NAMALWA (cell line): ENCODE measurements at regions not wholly inside any gene's neighbourhood (a gene's known extent, or its start where the extent isn't known, plus 50 kb on each side); places are given as distances from the start of the nearest gene placed in this dataset.

Source experiments
- DNase-seq: peaks from one replicate; pipeline ENCODE4 v3.0.0-alpha.2; 2015; ENCODE audit warnings: low spot score

DNA sequence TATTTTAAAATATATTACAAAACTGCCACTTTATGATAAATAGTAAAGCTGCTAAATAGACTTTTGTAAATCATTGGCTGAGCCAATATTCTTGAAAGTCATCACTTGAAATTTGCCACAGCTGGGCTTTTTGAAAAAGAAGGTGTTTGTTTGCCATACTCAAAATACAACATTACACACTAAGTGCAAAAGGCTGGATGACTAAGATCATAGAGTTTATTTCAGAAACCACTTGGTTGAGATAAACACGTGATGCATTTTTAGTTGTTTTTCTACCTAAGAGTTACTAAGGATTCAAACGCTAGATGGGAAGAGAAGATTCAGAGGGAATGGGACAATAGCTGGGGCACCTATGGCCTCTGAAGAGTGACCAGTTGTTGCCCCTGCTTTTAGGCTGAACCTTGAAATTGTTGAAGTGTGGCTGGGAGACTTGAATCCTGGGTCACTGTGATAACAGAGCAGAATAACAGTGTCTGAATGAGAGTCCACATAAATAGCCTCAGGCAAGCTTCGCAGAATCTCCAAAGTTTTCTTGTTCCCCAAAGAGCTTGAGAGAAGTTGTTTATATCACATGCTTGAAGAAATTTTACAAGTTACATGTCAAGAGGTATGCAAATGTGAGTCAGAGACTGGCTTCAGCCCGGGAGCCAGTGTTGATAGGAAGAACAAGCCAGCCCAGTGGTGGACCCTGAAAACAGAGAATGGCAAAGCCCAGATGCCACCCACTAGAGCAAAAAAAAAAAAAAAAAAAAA, 409.8 kb downstream of the GPD2 start:
- no peak for DNase-seq

DNA sequence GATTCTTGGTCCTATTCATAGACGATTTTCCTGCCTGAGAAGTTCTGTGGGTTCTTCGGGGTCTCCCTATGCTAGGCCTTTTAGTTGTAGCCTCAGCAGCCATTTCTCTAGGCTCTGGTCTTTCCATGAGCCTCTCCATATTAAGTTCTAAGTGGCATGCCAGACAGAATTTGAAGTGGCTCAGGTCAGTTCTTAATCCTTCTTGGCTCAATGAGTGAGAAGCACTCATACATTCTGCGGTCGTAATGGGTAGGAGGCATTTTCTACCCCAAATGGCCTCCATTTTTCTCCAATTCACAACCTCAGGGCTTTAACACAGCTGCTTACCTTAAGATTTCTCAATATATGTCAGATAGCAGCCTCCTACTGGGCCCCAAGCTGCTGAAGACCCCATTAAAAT, 405.3 kb upstream of the GALNT5 start:
- no peak for DNase-seq

DNA sequence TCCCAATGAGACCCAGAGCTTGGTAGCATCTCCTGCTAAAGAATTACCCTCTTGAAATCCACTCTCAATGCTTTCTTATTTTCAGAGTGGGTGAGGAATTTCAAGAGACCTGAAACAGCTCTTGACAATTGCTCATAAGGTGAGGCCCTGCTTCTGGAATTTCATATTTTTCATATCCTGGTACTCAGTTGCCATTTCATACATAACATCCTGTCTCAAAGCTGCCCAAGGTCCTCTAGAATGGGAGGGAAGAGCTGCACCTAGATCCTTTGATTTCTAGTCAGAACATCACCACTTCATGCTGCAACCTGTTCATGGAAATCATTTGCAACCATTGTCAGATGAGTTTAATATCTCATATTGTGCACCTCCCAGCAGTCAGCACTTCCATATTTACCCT, 404.8 kb upstream of the GALNT5 start:
- DNase-seq = no peak

DNA sequence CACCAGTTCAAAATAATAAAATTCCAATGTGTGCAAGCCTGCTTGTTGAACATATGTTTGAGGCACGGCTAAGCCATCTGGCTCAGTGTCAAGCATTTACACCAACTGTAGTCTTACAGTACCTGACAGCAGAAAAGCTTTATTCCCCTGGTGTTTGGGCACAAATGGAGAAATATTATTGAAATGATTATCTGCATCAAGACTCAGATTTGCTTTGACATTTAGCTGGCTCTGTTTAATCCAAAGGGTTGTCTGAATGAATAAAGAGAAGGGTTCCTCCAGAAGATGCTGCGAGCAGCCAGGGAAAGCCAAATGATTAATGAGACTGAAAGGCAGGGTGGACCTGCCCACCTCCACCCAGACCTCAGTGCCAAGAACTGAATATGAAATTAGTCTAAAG, 393.2 kb upstream of the GALNT5 start:
- DNase-seq = no peak

DNA sequence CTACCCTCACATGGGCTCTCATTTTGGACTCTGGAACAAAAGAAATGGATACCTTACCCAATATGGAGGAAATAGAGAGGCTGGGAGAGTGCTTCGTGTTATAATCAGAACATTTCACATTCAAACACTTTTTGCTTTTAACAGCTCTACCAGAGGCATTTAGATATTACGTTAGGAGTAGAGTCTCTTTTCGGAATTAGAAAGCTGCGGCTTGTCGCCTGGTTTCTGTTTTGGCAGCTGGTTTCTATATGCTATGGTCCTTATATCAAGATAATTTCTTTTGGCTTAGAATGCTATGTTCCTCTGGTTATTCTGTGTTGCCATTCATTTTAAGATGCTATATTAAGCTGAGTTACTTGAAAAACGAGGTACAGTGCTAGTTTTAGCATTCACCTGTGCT, 392.8 kb upstream of the GALNT5 start:
- no peak for DNase-seq

DNA sequence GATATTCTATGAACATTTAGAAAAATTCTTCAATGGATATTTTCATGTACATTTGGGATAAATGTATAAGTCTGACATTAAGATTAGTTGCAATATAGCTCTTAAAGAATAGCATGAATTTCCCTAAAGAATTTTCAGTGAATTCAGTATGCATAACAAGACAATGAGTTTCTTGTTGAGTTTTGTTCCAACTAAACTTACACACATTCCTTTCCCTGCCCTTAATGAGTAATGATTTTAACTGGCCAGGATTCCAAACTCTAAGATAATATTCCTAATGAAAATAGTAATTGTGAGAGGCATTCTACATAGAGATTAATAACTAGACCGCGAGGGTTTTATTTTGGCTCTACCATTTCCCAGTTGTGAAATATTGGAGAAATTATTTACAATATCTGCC, 390.3 kb upstream of the GALNT5 start:
- no peak for DNase-seq

DNA sequence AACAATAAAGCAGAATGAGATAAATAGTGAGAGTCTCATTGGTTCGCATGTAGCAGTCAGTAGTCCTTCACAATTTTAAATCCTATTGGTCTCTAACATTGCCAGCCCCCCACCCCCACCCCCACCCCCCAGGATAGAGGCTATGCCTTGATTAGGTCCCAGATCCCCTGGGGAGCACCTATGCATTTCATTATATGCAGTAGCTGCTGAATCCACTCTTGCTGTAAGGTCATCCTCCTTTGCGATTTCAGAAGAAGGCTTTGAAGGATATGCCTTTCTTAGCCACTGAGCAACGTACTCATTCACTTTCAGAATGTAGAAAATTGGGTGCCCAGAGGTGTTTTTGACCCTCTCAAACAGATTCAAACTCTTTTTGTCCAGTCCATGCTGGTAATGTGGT, 382.8 kb upstream of the GALNT5 start:
- no peak for DNase-seq

DNA sequence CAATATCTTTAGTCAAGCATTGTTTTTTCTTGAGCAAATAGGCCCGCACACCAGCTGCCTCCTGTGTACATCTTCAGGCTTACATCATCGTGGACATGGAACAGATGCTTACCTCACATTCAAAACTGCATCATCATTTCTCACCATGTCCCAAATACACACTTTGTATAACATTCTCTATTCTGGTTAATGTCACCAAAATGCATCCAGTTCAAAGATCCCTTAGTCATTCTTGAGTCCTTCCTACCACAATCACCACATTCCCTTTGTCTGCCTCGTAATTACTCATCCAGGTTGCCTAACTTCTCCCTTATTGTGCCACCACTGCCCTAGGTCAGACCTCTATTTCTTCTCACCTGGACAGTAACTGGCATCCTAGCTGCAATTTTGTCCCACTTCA, 373.7 kb upstream of the GALNT5 start:
- DNase-seq = no peak

DNA sequence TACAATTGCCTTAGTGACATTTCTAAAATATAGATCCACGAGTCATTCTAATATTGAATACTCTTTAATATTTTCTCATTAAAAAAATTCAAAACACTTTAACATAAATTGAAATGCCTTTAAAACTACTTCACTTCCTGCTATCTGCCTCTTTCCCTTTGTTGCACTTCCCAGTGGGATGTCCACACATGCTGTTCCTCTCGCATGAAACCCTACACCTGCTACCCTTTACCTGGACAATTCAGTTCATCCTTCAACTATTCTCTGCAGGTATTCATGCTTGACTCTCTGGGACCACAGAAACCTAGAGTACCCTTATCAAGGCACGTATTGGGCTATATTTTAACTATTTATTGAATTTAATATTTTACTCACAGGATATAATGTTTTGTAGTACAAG, 373.3 kb upstream of the GALNT5 start:
- no peak for DNase-seq

DNA sequence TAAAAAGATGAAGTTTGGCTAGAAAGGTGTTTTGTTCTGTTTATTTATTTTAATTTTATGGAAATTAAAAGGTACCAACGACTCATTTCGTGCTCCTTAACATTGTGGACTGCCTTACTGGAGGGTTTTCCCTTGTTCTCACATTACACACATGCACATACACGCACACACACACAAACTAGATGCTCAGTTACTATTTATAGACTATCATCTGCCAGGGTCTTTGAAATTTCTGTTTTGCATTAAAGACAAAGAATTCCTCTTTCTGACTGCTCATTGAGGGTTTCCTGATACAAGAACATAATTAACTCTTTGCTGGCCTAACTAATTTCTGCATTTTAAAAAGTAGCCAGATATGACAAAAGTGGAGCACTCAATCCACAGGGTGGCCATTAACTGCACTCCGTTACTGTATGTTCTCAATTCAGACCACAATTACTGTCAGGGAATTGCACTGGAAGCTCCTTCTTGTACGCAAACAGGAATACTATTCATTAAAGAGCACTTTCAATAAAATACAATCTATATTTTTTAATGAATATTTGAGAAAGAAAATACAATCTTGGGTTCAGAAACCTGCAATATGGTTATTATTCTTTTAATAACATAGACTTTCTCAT, 366.9 kb upstream of the GALNT5 start:
- DNase-seq = no peak

DNA sequence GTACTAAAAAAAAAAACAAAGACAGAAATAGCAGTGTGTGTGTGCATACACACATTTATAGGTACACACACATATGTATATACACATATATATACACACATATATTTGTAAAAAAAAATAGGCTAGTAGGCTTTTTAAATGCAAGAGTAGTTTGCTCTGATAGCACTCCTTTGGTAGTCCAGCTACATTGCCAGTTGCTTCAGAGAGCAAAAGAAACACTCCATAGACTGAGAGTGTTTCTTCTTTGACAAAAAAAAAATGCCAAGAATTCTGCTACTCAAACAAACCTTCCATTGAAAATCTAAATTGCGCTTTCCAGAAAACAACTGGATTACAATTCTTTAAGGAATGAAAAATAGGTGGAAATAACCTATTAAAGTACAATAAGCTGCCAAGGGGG, 365.9 kb upstream of the GALNT5 start:
- no peak for DNase-seq

DNA sequence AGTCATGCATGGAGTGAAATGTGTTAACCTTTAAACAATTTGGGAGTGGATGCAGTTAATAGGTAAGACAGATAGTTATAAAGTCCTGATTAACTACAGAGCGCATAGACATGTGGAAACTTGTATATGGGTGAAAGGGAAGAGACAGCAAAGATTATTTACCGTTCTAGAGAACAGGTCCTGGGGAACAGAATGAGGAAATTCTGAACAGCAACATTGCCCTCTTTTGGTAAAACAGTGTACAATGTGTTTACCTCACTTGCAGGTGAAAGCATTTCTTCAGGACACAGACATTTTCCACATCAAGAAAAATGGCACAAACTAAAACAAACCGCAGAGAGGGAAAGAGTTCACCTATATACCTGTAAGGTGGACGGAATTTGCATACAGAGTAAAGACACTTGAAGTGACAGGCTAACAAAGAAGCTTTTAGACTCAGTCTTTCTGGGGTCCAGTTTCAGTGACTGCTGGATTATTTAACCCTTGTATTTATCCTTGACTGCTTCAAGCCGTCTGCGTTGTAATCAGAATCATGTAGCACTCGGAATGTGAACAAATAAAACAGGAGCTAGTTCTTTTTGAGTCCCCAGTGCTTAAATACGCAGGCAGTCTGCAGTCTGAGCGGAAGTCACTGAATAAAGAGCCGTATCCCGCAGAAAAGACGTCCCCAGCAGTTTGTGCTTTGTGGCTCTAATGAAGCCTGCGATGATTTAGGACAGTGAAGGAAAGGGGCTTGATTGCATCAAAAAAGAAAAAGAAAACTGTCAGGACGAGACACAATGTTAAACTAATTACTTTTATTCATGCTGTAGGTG, 364.8 kb upstream of the GALNT5 start:
- DNase-seq = peak; percentile 50

DNA sequence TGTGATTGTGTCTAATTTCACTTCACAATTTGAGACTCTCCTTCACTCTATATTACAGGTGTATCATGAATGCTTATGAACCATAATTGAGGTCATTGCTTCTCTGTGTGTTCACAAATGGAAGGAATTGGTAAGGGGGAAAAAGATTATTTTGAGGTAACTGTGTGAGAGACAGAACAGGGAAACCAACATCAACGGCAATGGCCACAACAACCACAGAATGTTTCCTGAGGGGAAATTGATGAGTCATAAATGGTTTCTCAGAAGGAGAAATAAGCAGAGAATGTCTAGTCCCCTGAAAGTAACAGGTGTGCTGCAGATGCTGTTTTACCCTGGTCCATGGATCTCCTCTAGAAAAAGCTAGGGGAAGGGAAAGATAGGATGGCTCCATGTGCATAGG, 361.2 kb upstream of the GALNT5 start:
- no peak for DNase-seq

DNA sequence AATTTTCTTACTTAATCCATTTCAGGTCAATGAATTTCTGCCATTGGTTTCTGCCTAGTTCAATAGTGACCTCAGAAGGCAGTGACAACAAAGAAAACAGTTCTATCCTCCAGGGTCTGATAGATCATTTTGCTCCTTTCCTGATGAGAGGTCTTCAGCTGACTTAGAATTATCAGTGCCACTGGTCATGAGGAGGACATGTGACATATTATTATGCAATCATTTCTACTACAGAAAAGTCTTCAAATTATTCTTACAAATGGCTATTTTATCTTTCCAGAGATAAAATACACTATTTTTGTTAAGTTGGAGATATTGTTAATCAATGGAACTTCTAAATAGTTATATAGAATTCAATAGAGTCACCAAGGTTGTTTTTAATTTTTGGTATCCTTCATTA, 360.0 kb upstream of the GALNT5 start:
- no peak for DNase-seq

DNA sequence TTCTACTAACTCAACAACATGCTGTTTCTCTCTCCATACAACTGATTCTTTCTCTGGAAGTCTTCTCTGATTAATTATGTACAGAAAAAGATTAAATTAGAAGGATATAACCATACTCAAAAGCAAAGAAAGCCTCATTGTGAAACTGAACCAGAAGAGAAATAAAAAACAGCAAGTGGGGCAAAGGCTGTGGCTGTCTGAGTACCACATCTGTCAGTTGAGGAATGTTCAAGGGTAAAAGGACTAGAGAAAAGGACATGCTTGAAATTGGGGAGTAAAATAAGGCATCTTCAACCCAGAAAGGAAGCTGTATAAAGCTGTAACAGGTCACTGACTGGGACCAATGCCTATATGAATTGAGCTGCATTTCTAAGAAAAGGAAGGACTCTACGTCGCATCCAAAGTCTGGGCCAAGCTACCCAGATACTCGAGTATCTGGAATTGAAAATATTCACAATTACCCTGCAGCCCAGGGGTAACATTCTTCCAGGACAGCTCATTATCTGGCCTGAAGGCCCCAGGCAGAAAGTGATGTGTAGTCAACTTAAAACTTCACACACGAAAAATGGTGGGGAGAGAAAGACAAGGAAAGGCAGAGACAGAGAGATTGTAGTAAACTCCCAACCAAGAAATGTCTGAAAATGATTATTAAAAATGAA, 356.0 kb upstream of the GALNT5 start:
- no peak for DNase-seq

DNA sequence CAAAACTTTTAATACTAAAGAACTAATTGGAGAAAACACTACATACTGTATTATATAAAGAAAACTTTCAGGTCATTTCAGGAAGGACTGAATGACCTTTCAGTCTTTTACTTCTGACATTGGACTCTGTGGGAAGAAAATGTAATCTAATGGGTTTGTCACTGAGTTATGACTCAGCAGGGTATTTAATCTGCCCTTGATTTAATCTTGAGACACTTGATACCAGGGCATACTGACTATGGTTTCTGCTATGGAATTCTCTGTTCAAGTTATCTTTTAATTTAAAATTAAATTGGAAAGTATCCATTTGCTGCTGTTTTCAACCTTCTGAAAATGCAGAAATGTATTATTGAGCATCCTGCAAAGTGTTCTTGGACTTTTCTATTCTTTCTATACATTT, 354.2 kb upstream of the GALNT5 start:
- no peak for DNase-seq

DNA sequence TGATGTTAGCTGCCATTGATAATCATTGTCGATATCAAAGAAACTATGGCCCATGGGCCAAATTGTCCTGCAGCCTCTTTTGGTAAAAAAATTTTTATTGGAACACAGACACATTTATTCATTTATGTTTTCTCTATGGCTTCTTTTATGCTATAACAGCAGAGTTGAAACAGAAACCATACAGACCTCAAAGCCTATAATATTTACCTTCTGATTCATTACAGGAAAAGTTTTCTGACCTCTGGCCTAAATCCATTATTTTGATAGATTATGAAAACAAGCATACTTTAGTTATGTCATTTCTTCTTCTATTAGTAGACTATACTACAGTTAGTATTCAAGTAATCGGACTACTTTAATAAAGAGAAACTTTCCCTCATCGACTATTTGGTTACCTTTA, 349.7 kb upstream of the GALNT5 start:
- no peak for DNase-seq

DNA sequence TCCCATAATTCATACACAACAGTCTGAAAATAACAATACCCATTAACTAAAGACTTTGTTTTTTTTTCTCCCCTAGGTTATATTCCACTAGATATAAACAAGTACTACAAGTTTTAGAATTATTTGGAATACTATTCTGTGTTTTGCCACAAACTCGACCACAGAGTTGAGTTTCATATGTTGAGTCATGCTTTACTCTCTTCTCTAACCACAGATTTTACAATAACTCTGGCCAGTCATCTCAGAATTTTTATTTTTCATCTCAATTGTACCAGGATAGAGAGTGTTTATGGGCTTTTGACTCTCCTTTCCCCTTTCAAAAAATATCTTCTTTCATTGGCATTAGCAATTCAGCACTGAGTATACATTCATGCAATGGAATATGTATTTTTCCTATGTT, 348.7 kb upstream of the GALNT5 start:
- DNase-seq = no peak

DNA sequence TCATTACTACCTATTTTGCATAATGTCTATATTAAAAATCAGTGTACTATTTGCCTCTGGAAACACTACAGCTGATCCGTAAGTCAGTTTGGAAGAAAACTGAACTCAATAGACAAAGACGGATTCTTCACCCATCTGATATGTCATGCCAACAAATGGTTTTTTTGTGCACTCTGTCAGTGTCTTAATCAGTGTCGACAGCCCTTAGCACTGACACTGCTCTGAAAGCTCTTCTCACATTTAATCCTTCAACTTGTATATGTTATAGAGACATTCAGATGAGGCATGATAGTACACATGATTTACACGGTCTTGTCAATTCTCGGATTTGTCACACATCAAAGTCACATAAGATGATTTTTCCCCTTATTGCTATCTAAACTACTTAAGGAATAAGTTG, 347.5 kb upstream of the GALNT5 start:
- no peak for DNase-seq

DNA sequence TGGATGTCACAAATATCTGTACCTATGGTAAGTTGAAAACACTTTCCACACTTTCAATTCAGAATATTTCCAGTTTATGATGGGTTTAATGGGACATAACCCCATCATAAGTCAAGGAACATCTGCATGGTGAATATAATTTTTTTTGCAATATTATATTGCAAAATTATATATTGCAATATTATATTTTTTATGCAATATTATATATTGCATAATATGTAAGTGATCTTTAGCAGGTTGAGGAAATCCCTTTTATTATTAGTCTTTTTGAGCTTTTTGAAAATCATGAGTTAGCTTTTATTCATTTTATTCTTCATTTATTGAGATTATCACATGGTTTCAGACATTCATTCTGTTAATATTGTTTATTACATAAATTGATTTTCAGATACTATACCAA, 342.2 kb upstream of the GALNT5 start:
- no peak for DNase-seq

DNA sequence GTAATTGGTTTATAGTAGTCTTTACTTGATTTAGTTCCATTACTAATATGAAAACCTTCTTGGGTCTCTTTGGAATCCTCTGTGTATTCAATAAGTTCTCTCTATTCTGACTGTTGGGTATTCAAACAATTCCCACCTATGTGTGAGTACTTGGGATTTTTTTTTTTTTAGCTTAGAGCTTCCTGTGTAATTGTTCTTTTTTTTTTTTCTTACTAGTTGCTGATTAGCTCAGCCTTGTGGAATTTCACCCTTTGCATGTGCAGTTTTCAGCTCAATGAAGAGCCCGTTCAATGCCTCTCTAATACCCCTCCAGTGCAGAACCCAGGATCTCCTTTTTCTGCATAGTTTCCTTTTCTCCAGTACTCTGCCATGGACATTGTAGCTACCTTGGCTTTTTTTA, 339.1 kb upstream of the GALNT5 start:
- DNase-seq = no peak

DNA sequence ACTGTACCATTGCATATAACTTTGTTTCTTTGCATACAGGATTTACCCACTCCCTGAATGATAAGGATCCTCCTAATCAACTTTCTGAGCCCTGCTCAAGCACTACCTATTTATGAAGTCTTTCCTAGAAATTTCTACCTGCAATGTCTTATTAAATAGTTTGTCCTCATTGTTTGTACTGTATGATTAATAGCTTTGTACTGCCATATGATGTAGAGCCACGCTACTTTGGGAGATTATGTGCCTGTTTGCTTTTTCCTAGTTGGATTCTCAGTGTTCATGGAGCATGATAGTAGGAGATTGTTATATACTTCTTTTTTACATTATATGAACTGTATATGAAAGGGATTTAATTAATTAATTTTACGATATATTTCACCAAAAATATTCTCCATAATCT, 327.1 kb upstream of the GALNT5 start:
- DNase-seq = no peak
